IMR-90 (cell line): ENCODE measurements at regions not wholly inside any gene's neighbourhood (a gene's known extent, or its start where the extent isn't known, plus 50 kb on each side); places are given as distances from the start of the nearest gene placed in this dataset.
"Not testable (repeated sequence)": the region's sequence is repeated elsewhere in the genome, so short reads cannot be mapped to it uniquely, and the experiment has no call there.

ENCODE experiments used
- RFX5 ChIP-seq: IDR thresholded peaks from 2 replicates; pipeline ENCODE4 v1.8.0; 2012; ENCODE audit warnings: low read depth, mild to moderate bottlenecking, low read length, moderate library complexity
- TF ChIP-seq, protein P1 (sequence below): conservative IDR thresholded peaks from 2 replicates; pipeline ENCODE4 v1.5.1; 2012; ENCODE audit warnings: mild to moderate bottlenecking, low read depth, low read length, improper control_type of control experiment

DNA sequence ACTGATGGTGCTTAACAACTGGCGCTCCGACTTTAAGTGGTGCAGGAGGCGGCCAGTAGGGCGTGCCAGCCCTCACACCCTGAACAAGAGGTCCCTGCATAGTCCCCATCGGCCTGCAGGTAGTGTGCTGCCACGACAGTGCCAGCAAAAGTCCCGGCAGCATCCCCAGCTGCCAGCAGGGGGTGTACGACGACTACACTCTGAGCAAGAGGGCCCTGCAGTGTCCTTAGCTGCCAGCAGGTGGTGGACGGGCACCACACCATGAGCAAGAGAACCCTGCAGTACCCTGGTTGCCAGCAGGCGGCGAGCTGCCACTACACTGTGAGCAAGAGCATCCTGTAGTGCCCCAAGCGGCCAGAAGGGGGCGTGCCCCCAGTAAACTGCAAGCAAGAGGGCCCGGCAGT, 53.5 kb upstream of the DUX4 start:
- TF ChIP-seq, protein P1, sequence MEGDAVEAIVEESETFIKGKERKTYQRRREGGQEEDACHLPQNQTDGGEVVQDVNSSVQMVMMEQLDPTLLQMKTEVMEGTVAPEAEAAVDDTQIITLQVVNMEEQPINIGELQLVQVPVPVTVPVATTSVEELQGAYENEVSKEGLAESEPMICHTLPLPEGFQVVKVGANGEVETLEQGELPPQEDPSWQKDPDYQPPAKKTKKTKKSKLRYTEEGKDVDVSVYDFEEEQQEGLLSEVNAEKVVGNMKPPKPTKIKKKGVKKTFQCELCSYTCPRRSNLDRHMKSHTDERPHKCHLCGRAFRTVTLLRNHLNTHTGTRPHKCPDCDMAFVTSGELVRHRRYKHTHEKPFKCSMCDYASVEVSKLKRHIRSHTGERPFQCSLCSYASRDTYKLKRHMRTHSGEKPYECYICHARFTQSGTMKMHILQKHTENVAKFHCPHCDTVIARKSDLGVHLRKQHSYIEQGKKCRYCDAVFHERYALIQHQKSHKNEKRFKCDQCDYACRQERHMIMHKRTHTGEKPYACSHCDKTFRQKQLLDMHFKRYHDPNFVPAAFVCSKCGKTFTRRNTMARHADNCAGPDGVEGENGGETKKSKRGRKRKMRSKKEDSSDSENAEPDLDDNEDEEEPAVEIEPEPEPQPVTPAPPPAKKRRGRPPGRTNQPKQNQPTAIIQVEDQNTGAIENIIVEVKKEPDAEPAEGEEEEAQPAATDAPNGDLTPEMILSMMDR = not testable (repeated sequence)
- not testable (repeated sequence) for TF ChIP-seq RFX5
